GM23338 (cell line): ENCODE measurements at regions not wholly inside any gene's neighbourhood (a gene's known extent, or its start where the extent isn't known, plus 50 kb on each side); places are given as distances from the start of the nearest gene placed in this dataset.

Experiments used
- ATAC-seq: fragments of 200-7000 bp; cut with Tn5 transposase; 3 replicates; pipeline ENCODE4 v1.9.1; 2020
- DNase-seq: peaks from one replicate; pipeline ENCODE4 v3.0.0-alpha.2; 2015; ENCODE audit warnings: low spot score
- H2AFZ ChIP-seq: fragments of 200-600 bp; sonication (generic); 2 replicates; pipeline ENCODE4 v1.8.0; 2016; ENCODE audit warnings: antibody characterized with exemption, mild to moderate bottlenecking, moderate library complexity
- H3F3A ChIP-seq: fragments of 200-600 bp; sonication (generic); replicated peaks from 2 replicates; pipeline ENCODE4 v1.8.0; 2017; ENCODE audit warnings: antibody characterized with exemption, mixed run types, low read depth
- H3K27ac ChIP-seq: fragments of 200-600 bp; sonication (generic); 2 replicates; pipeline ENCODE4 v1.6.1; 2016; ENCODE audit warnings: low read depth
- H3K27me3 ChIP-seq: fragments of 200-600 bp; sonication (generic); 2 replicates; pipeline ENCODE4 v1.8.0; 2016; ENCODE audit warnings: mild to moderate bottlenecking, mixed run types, moderate library complexity; ENCODE audit not compliant: insufficient read depth
- H3K36me3 ChIP-seq: fragments of 200-600 bp; sonication (generic); 2 replicates; pipeline ENCODE4 v1.8.0; 2016; ENCODE audit warnings: mild to moderate bottlenecking; ENCODE audit not compliant: insufficient read depth
- H3K4me1 ChIP-seq: fragments of 200-600 bp; sonication (generic); 2 replicates; pipeline ENCODE4 v1.8.0; 2016; ENCODE audit warnings: mild to moderate bottlenecking, moderate library complexity; ENCODE audit not compliant: insufficient read depth
- H3K4me2 ChIP-seq: fragments of 200-600 bp; sonication (generic); 2 replicates; pipeline ENCODE4 v1.7.1; 2017; ENCODE audit warnings: mixed run types
- H3K4me3 ChIP-seq: fragments of 200-600 bp; sonication (generic); 2 replicates; pipeline ENCODE4 v1.6.1; 2016; ENCODE audit warnings: mixed run types
- H3K79me2 ChIP-seq: fragments of 200-600 bp; sonication (generic); replicated peaks from 2 replicates; pipeline ENCODE4 v1.8.0; 2017; ENCODE audit warnings: mild to moderate bottlenecking; ENCODE audit not compliant: insufficient read depth
- H3K9me2 ChIP-seq: fragments of 200-600 bp; sonication (generic); 2 replicates; pipeline ENCODE4 v1.8.0; 2017; ENCODE audit not compliant: insufficient read depth
- H4K20me1 ChIP-seq: fragments of 200-600 bp; sonication (generic); replicated peaks from 2 replicates; pipeline ENCODE4 v1.8.0; 2017; ENCODE audit warnings: mild to moderate bottlenecking; ENCODE audit not compliant: insufficient read depth
- H3K27ac Mint-ChIP-seq: 2 replicates; pipeline ENCODE4 v1.8.0; 2020; ENCODE audit warnings: inconsistent platforms, mild to moderate bottlenecking, moderate library complexity, mixed read lengths
- H3K27me3 Mint-ChIP-seq: 3 replicates; pipeline ENCODE4 v1.8.0; 2022; ENCODE audit warnings: low read depth, mild to moderate bottlenecking, moderate library complexity, mixed read lengths, inconsistent platforms; ENCODE audit not compliant: insufficient read depth, poor library complexity
- H3K36me3 Mint-ChIP-seq: 3 replicates; pipeline ENCODE4 v1.8.0; 2021; ENCODE audit warnings: low read depth, mild to moderate bottlenecking, inconsistent platforms, moderate library complexity, mixed read lengths
- H3K4me1 Mint-ChIP-seq: 3 replicates; pipeline ENCODE4 v1.8.0; 2020; ENCODE audit warnings: mild to moderate bottlenecking, inconsistent platforms, mixed read lengths
- H3K4me3 Mint-ChIP-seq: 3 replicates; pipeline ENCODE4 v1.8.0; 2021; ENCODE audit warnings: moderate library complexity, mild to moderate bottlenecking, inconsistent platforms, mixed read lengths
- H3K9me3 Mint-ChIP-seq: 3 replicates; pipeline ENCODE4 v1.8.0; 2020; ENCODE audit warnings: moderate library complexity, mild to moderate bottlenecking, inconsistent platforms, mixed read lengths
- CREB1 ChIP-seq: fragments of 250-450 bp; sonication (Bioruptor Pico); IDR thresholded peaks from 2 replicates; pipeline ENCODE4 v1.5.0; 2020; ENCODE audit warnings: low read depth, mild to moderate bottlenecking, moderate library complexity
- EZH2 ChIP-seq: fragments of 200-600 bp; sonication (generic); IDR thresholded peaks from one replicate; pipeline ENCODE4 v1.8.0; 2017; ENCODE audit warnings: antibody characterized with exemption, mild to moderate bottlenecking, low read depth; ENCODE audit not compliant: unreplicated experiment
- EZH2phosphoT487 ChIP-seq: fragments of 200-600 bp; sonication (generic); IDR thresholded peaks from one replicate; pipeline ENCODE4 v1.8.1; 2018; ENCODE audit warnings: antibody characterized with exemption; ENCODE audit not compliant: unreplicated experiment
- JUNB ChIP-seq: IDR thresholded peaks from one replicate; pipeline ENCODE4 v1.6.1; 2016; ENCODE audit warnings: antibody characterized with exemption; ENCODE audit not compliant: unreplicated experiment
- NANOG ChIP-seq: IDR thresholded peaks from 2 replicates; pipeline ENCODE4 v1.6.1; 2016; ENCODE audit warnings: antibody characterized with exemption, borderline replicate concordance
- POLR2AphosphoS5 ChIP-seq: IDR thresholded peaks from 2 replicates; pipeline ENCODE4 v1.6.1; 2016; ENCODE audit warnings: antibody characterized with exemption, low read depth
- STAT1 ChIP-seq: IDR thresholded peaks from one replicate; pipeline ENCODE4 v1.6.1; 2016; ENCODE audit warnings: antibody characterized with exemption; ENCODE audit not compliant: unreplicated experiment
- ZNF114 ChIP-seq: fragments of 250-450 bp; sonication (Bioruptor Pico); IDR thresholded peaks from 2 replicates; pipeline ENCODE4 v1.5.0; 2020; ENCODE audit warnings: mild to moderate bottlenecking, moderate library complexity
- ZNF331 ChIP-seq: fragments of 250-450 bp; sonication (Bioruptor Pico); IDR thresholded peaks from 2 replicates; pipeline ENCODE4 v1.5.0; 2020; ENCODE audit warnings: low read depth, mild to moderate bottlenecking, moderate library complexity
- TF ChIP-seq, protein P1 (sequence below): IDR thresholded peaks from one replicate; pipeline ENCODE4 v1.6.1; 2018; ENCODE audit warnings: antibody characterized with exemption; ENCODE audit not compliant: unreplicated experiment
- TF ChIP-seq, protein P2 (sequence below): fragments of 250-450 bp; sonication (Bioruptor Pico); IDR thresholded peaks from 2 replicates; pipeline ENCODE4 v1.5.0; 2020; ENCODE audit warnings: mild to moderate bottlenecking, moderate library complexity
- TF ChIP-seq, protein P3 (sequence below), 2 experiments: fragments of 200-600 bp in 1 of 2; sonication (generic) in 1 of 2; conservative IDR thresholded peaks; 2 replicates each; pipeline versions ENCODE4 v1.5.1 to v1.6.1; 2016 to 2017; ENCODE audit warnings: antibody characterized with exemption in 2 of 2, low read depth in 2 of 2, mild to moderate bottlenecking in 2 of 2, moderate library complexity in 1 of 2
- TF ChIP-seq, protein P4 (sequence below): IDR thresholded peaks from 2 replicates; pipeline ENCODE4 v1.6.1; 2016; ENCODE audit warnings: antibody characterized with exemption

DNA sequence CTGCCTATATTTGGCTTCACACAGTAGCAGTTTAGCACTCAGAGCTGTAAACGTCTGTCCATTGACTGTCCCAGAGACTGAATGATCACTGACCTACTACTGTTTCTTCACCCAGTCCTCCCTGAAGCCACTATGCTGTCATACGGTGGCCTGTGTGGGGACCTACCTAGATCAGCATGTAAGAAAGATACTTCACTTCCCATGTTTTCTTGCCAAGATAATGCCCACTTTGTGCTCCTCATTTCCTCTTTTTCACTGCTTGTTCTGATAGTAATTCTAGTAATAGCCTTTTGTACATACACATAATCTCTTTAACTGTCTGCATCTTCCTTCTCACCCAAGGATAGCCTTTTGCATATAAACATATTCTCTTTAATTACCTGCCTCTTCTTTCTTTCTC is 109.9 kb upstream of the TIAM2 start:
- Histone ChIP-seq H3K4me1 (no peaks in the 10 kb centered on the region), H3K4me2 (no peak overlapping the region), H3K27ac (no peak overlapping the region), H3F3A (no peaks in the 10 kb centered on the region), H3K36me3 (no peaks in the 10 kb centered on the region), H3K27me3 (no peaks in the 10 kb centered on the region), H3K9me2 (no peaks in the 10 kb centered on the region; the same call in 1 of the 2 replicates), H3K79me2 (no peaks in the 10 kb centered on the region), H4K20me1 (no peaks in the 10 kb centered on the region; the same call in 1 of the 2 replicates), H3K4me3 (no peak overlapping the region), H2AFZ (no peak overlapping the region)
- Mint-ChIP-seq H3K27me3 (peaks cover 3% of the 10 kb centered on the region), H3K4me3 (no peak overlapping the region), H3K4me1 (peaks cover 2% of the 10 kb centered on the region; the same call in 1 of the 3 replicates), H3K9me3 (no peaks in the 10 kb centered on the region), H3K36me3 (0 out of 3 replicates have a peak, but pooled peaks cover 5% of the 10 kb centered on the region), H3K27ac (no peak overlapping the region)
- no peak for ATAC-seq
- TF ChIP-seq NANOG (no peak), JUNB (no peak), EZH2 (no peak), POLR2AphosphoS5 (no peak), ZNF114 (CRISPR knock-in tag) (no peak), EZH2phosphoT487 (no peak), ZNF331 (CRISPR knock-in tag) (no peak), CREB1 (CRISPR knock-in tag) (no peak), STAT1 (no peak)
- TF ChIP-seq, protein P1, sequence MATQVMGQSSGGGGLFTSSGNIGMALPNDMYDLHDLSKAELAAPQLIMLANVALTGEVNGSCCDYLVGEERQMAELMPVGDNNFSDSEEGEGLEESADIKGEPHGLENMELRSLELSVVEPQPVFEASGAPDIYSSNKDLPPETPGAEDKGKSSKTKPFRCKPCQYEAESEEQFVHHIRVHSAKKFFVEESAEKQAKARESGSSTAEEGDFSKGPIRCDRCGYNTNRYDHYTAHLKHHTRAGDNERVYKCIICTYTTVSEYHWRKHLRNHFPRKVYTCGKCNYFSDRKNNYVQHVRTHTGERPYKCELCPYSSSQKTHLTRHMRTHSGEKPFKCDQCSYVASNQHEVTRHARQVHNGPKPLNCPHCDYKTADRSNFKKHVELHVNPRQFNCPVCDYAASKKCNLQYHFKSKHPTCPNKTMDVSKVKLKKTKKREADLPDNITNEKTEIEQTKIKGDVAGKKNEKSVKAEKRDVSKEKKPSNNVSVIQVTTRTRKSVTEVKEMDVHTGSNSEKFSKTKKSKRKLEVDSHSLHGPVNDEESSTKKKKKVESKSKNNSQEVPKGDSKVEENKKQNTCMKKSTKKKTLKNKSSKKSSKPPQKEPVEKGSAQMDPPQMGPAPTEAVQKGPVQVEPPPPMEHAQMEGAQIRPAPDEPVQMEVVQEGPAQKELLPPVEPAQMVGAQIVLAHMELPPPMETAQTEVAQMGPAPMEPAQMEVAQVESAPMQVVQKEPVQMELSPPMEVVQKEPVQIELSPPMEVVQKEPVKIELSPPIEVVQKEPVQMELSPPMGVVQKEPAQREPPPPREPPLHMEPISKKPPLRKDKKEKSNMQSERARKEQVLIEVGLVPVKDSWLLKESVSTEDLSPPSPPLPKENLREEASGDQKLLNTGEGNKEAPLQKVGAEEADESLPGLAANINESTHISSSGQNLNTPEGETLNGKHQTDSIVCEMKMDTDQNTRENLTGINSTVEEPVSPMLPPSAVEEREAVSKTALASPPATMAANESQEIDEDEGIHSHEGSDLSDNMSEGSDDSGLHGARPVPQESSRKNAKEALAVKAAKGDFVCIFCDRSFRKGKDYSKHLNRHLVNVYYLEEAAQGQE = no peak
- TF ChIP-seq, protein P2, sequence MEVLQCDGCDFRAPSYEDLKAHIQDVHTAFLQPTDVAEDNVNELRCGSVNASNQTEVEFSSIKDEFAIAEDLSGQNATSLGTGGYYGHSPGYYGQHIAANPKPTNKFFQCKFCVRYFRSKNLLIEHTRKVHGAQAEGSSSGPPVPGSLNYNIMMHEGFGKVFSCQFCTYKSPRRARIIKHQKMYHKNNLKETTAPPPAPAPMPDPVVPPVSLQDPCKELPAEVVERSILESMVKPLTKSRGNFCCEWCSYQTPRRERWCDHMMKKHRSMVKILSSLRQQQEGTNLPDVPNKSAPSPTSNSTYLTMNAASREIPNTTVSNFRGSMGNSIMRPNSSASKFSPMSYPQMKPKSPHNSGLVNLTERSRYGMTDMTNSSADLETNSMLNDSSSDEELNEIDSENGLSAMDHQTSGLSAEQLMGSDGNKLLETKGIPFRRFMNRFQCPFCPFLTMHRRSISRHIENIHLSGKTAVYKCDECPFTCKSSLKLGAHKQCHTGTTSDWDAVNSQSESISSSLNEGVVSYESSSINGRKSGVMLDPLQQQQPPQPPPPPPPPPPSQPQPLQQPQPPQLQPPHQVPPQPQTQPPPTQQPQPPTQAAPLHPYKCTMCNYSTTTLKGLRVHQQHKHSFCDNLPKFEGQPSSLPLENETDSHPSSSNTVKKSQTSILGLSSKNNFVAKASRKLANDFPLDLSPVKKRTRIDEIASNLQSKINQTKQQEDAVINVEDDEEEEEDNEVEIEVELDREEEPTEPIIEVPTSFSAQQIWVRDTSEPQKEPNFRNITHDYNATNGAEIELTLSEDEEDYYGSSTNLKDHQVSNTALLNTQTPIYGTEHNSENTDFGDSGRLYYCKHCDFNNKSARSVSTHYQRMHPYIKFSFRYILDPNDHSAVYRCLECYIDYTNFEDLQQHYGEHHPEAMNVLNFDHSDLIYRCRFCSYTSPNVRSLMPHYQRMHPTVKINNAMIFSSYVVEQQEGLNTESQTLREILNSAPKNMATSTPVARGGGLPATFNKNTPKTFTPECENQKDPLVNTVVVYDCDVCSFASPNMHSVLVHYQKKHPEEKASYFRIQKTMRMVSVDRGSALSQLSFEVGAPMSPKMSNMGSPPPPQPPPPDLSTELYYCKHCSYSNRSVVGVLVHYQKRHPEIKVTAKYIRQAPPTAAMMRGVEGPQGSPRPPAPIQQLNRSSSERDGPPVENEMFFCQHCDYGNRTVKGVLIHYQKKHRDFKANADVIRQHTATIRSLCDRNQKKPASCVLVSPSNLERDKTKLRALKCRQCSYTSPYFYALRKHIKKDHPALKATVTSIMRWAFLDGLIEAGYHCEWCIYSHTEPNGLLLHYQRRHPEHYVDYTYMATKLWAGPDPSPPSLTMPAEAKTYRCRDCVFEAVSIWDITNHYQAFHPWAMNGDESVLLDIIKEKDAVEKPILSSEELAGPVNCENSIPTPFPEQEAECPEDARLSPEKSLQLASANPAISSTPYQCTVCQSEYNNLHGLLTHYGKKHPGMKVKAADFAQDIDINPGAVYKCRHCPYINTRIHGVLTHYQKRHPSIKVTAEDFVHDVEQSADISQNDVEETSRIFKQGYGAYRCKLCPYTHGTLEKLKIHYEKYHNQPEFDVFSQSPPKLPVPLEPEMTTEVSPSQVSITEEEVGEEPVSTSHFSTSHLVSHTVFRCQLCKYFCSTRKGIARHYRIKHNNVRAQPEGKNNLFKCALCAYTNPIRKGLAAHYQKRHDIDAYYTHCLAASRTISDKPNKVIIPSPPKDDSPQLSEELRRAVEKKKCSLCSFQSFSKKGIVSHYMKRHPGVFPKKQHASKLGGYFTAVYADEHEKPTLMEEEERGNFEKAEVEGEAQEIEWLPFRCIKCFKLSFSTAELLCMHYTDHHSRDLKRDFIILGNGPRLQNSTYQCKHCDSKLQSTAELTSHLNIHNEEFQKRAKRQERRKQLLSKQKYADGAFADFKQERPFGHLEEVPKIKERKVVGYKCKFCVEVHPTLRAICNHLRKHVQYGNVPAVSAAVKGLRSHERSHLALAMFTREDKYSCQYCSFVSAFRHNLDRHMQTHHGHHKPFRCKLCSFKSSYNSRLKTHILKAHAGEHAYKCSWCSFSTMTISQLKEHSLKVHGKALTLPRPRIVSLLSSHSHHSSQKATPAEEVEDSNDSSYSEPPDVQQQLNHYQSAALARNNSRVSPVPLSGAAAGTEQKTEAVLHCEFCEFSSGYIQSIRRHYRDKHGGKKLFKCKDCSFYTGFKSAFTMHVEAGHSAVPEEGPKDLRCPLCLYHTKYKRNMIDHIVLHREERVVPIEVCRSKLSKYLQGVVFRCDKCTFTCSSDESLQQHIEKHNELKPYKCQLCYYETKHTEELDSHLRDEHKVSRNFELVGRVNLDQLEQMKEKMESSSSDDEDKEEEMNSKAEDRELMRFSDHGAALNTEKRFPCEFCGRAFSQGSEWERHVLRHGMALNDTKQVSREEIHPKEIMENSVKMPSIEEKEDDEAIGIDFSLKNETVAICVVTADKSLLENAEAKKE (CRISPR knock-in tag) = no peak
- TF ChIP-seq, protein P3, sequence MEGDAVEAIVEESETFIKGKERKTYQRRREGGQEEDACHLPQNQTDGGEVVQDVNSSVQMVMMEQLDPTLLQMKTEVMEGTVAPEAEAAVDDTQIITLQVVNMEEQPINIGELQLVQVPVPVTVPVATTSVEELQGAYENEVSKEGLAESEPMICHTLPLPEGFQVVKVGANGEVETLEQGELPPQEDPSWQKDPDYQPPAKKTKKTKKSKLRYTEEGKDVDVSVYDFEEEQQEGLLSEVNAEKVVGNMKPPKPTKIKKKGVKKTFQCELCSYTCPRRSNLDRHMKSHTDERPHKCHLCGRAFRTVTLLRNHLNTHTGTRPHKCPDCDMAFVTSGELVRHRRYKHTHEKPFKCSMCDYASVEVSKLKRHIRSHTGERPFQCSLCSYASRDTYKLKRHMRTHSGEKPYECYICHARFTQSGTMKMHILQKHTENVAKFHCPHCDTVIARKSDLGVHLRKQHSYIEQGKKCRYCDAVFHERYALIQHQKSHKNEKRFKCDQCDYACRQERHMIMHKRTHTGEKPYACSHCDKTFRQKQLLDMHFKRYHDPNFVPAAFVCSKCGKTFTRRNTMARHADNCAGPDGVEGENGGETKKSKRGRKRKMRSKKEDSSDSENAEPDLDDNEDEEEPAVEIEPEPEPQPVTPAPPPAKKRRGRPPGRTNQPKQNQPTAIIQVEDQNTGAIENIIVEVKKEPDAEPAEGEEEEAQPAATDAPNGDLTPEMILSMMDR (conservative IDR thresholded peaks at IDR 0.05; ENCODE audit: low read depth in 2 of 2) = no peak
- TF ChIP-seq, protein P4, sequence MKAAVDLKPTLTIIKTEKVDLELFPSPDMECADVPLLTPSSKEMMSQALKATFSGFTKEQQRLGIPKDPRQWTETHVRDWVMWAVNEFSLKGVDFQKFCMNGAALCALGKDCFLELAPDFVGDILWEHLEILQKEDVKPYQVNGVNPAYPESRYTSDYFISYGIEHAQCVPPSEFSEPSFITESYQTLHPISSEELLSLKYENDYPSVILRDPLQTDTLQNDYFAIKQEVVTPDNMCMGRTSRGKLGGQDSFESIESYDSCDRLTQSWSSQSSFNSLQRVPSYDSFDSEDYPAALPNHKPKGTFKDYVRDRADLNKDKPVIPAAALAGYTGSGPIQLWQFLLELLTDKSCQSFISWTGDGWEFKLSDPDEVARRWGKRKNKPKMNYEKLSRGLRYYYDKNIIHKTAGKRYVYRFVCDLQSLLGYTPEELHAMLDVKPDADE = no peak
- no peak for DNase-seq
